GM12873 (cell line): ENCODE measurements at regions not wholly inside any gene's neighbourhood (a gene's known extent, or its start where the extent isn't known, plus 50 kb on each side); places are given as distances from the start of the nearest gene placed in this dataset.

Experiments
- CTCF ChIP-seq: IDR thresholded peaks from 2 replicates; pipeline ENCODE4 v1.5.1; 2012; ENCODE audit warnings: low read depth, mild to moderate bottlenecking, moderate library complexity, low read length, control low read depth; ENCODE audit not compliant: insufficient read depth; ENCODE audit errors: missing control alignments

GRCh38 chr13:95406176-95406575, 104.9 kb upstream of the ABCC4 start:
- TF ChIP-seq CTCF: no peak

GRCh38 chr13:95411428-95412040, 110.3 kb upstream of the ABCC4 start:
- no peak for TF ChIP-seq CTCF

- no peak for TF ChIP-seq CTCF
These were observed 117.7 kb upstream of the ABCC4 start for GRCh38 chr13:95418946-95419345.

- no peak for TF ChIP-seq CTCF
These were observed 119.2 kb upstream of the ABCC4 start for GRCh38 chr13:95420501-95420900.

- TF ChIP-seq CTCF: no peak
These were observed 125.4 kb upstream of the ABCC4 start for GRCh38 chr13:95426631-95427030.

GRCh38 chr13:95432141-95432540, 120.4 kb upstream of the CLDN10 start:
- no peak for TF ChIP-seq CTCF

- TF ChIP-seq CTCF: no peak
These were observed 119.0 kb upstream of the CLDN10 start for GRCh38 chr13:95433537-95433936.

- no peak for TF ChIP-seq CTCF
These were observed 118.4 kb upstream of the CLDN10 start for GRCh38 chr13:95434111-95434510.
